ENCODE measurements at regions not wholly inside any gene's neighbourhood (a gene's known extent, or its start where the extent isn't known, plus 50 kb on each side); places are given as distances from the start of the nearest gene placed in this dataset.

DNA sequence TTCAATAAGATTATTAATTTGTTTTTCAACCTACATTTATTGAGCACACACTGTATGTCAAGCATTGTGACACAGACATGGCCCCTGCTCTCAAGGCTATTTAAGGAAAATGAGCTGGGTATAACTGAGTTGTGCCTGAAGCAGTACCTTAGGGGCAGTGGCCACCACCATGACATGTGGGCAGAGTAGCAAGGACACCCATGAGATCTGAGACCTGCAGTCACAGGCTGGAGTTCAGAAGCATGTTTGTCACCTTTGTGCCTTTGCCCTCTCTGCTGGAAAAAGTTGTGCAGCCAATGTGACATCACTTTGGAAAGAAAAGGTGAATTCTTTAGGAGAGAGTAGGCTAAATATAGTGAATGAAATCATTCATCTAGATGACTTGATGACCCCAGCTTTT, 501.3 kb downstream of the BCOR start:
- Histone ChIP-seq H2AK5ac (ENCODE audit: insufficient read length, low read length) (no peak overlapping the region), H3K9ac (ENCODE audit: extremely low read depth, insufficient read length, low read length) (no peak overlapping the region), H3K4ac (ENCODE audit: low read depth, low read length) (no peak overlapping the region), H4K5ac (ENCODE audit: insufficient read length, low read depth, low read length) (no peak overlapping the region), H4K8ac (replicated peaks; ENCODE audit: insufficient read length, low read depth, low read length) (no peak overlapping the region), H2BK20ac (ENCODE audit: low read depth, low read length, poor library complexity, severe bottlenecking) (no peak overlapping the region), H3K27ac (ENCODE audit: insufficient read length, low read depth, low read length) (no peak overlapping the region), H2BK5ac (ENCODE audit: insufficient read length, low read length) (no peak overlapping the region), H3K4me2 (ENCODE audit: insufficient read depth, insufficient read length, low read length) (no peak overlapping the region), H2BK12ac (ENCODE audit: insufficient read length, low read depth, low read length) (no peak overlapping the region), H3K9me3 (ENCODE audit: control insufficient read depth, low read depth, low read length) (no peaks in the 10 kb centered on the region), H3K14ac (ENCODE audit: insufficient read depth, low read length) (no peak overlapping the region), H3K27me3 (ENCODE audit: insufficient read depth, low read length) (no peaks in the 10 kb centered on the region), H4K91ac (ENCODE audit: insufficient read length, low read depth, low read length) (no peak overlapping the region), H3T11ph (ENCODE audit: low read length) (no peak overlapping the region), H3K23me2 (ENCODE audit: insufficient read length, low read depth, low read length, poor library complexity, severe bottlenecking) (no peaks in the 10 kb centered on the region), H4K20me1 (ENCODE audit: control insufficient read depth, insufficient read depth, insufficient read length) (no peaks in the 10 kb centered on the region), H3K4me1 (ENCODE audit: insufficient read depth, low read length) (no peaks in the 10 kb centered on the region), H3K79me2 (ENCODE audit: insufficient read depth, low read length) (no peaks in the 10 kb centered on the region), H2AFZ (ENCODE audit: low read length) (no peak overlapping the region), H3K56ac (ENCODE audit: insufficient read length, low read depth, low read length) (no peak overlapping the region), H3K79me1 (ENCODE audit: insufficient read depth, low read depth, low read length, poor library complexity, severe bottlenecking) (no peaks in the 10 kb centered on the region), H3K23ac (ENCODE audit: insufficient read length, low read depth, low read length) (no peak overlapping the region), H3K18ac (ENCODE audit: insufficient read length, low read depth, low read length) (no peak overlapping the region), H2BK15ac (ENCODE audit: low read depth, low read length) (no peak overlapping the region), H2BK120ac (ENCODE audit: low read depth, low read length, poor library complexity, severe bottlenecking) (no peak overlapping the region)
- Mint-ChIP-seq H3K27ac (no peak overlapping the region), H3K4me1 (no peaks in the 10 kb centered on the region), H3K4me3 (no peak overlapping the region), H3K9me3 (peaks cover 61 to 68% of the 10 kb centered on the region in 2 experiments), H3K27me3 (ENCODE audit: low read depth) (no peaks in the 10 kb centered on the region; the same call in 1 of the 2 replicates), H3K36me3 (ENCODE audit: insufficient read depth in 1 of 3, low read depth in 3 of 3) (peaks cover 0 to 2% (median 2%) of the 10 kb centered on the region in 3 experiments; a peak in 2 of 7 replicates)
- DNase-seq: no peak
- TF ChIP-seq, protein P1, sequence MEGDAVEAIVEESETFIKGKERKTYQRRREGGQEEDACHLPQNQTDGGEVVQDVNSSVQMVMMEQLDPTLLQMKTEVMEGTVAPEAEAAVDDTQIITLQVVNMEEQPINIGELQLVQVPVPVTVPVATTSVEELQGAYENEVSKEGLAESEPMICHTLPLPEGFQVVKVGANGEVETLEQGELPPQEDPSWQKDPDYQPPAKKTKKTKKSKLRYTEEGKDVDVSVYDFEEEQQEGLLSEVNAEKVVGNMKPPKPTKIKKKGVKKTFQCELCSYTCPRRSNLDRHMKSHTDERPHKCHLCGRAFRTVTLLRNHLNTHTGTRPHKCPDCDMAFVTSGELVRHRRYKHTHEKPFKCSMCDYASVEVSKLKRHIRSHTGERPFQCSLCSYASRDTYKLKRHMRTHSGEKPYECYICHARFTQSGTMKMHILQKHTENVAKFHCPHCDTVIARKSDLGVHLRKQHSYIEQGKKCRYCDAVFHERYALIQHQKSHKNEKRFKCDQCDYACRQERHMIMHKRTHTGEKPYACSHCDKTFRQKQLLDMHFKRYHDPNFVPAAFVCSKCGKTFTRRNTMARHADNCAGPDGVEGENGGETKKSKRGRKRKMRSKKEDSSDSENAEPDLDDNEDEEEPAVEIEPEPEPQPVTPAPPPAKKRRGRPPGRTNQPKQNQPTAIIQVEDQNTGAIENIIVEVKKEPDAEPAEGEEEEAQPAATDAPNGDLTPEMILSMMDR (conservative IDR thresholded peaks at IDR 0.05): no peak

Measured in H9 (cell line).